ENCODE measurements at regions not wholly inside any gene's neighbourhood (a gene's known extent, or its start where the extent isn't known, plus 50 kb on each side); places are given as distances from the start of the nearest gene placed in this dataset.

DNA sequence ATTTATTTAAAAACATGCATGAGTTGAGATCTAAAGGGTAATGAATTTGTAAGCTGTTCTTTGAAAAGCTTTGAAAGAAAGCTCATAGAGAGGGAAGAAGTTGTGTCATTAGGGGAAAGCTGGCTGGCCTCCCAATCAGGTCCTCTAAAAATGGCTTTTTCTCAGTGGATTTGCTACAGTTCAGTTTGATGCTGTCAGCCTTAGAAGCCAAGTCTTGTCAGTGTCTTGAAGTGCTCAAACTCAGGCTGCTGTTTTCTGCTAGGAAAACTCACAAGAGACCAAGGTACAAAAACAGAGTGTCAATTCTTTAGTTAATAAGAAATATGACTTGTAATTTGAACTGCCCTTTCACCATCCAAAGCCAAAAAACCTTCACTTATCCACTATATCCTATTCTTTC is 243.8 kb downstream of the OTOL1 start:
- H2BK20ac ChIP-seq (ENCODE audit: low read depth, low read length, poor library complexity, severe bottlenecking) = no peak overlapping the region
- TF ChIP-seq, protein P1, sequence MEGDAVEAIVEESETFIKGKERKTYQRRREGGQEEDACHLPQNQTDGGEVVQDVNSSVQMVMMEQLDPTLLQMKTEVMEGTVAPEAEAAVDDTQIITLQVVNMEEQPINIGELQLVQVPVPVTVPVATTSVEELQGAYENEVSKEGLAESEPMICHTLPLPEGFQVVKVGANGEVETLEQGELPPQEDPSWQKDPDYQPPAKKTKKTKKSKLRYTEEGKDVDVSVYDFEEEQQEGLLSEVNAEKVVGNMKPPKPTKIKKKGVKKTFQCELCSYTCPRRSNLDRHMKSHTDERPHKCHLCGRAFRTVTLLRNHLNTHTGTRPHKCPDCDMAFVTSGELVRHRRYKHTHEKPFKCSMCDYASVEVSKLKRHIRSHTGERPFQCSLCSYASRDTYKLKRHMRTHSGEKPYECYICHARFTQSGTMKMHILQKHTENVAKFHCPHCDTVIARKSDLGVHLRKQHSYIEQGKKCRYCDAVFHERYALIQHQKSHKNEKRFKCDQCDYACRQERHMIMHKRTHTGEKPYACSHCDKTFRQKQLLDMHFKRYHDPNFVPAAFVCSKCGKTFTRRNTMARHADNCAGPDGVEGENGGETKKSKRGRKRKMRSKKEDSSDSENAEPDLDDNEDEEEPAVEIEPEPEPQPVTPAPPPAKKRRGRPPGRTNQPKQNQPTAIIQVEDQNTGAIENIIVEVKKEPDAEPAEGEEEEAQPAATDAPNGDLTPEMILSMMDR (conservative IDR thresholded peaks at IDR 0.05) = no peak
- no peak overlapping the region for H4K8ac ChIP-seq (replicated peaks; ENCODE audit: insufficient read length, low read depth, low read length)
- no peaks in the 10 kb centered on the region for H3K27me3 ChIP-seq (ENCODE audit: insufficient read depth, low read length)
- Mint-ChIP-seq H3K36me3 (ENCODE audit: insufficient read depth in 1 of 3, low read depth in 3 of 3) (peaks cover 0 to 4% (median 0%) of the 10 kb centered on the region in 3 experiments; a peak in 1 of 7 replicates), H3K4me3 (no peak overlapping the region), H3K4me1 (peaks cover 0 to 2% of the 10 kb centered on the region in 2 experiments; a peak in 1 of 4 replicates), H3K9me3 (no peaks in the 10 kb centered on the region; a peak in 2 of 5 replicates), H3K27ac (no peak overlapping the region), H3K27me3 (ENCODE audit: low read depth) (no peaks in the 10 kb centered on the region)
- H3K79me1 ChIP-seq (ENCODE audit: insufficient read depth, low read depth, low read length, poor library complexity, severe bottlenecking) = no peaks in the 10 kb centered on the region
- H3K56ac ChIP-seq (ENCODE audit: insufficient read length, low read depth, low read length) = no peak overlapping the region
- H3K9ac ChIP-seq (ENCODE audit: extremely low read depth, insufficient read length, low read length) = no peak overlapping the region
- H3K27ac ChIP-seq (ENCODE audit: insufficient read length, low read depth, low read length) = no peak overlapping the region
- H3K14ac ChIP-seq (ENCODE audit: insufficient read depth, low read length) = no peak overlapping the region
- H2BK5ac ChIP-seq (ENCODE audit: insufficient read length, low read length) = no peak overlapping the region
- H2BK15ac ChIP-seq (ENCODE audit: low read depth, low read length) = no peak overlapping the region
- H2AK5ac ChIP-seq (ENCODE audit: insufficient read length, low read length) = no peak overlapping the region
- no peak overlapping the region for H4K5ac ChIP-seq (ENCODE audit: insufficient read length, low read depth, low read length)
- no peak overlapping the region for H3T11ph ChIP-seq (ENCODE audit: low read length)
- no peak overlapping the region for H3K4ac ChIP-seq (ENCODE audit: low read depth, low read length)
- no peak overlapping the region for H3K4me2 ChIP-seq (ENCODE audit: insufficient read depth, insufficient read length, low read length)
- H2AFZ ChIP-seq (ENCODE audit: low read length) = no peak overlapping the region
- no peak overlapping the region for H2BK12ac ChIP-seq (ENCODE audit: insufficient read length, low read depth, low read length)
- no peaks in the 10 kb centered on the region for H4K20me1 ChIP-seq (ENCODE audit: control insufficient read depth, insufficient read depth, insufficient read length)
- no peaks in the 10 kb centered on the region for H3K9me3 ChIP-seq (ENCODE audit: control insufficient read depth, low read depth, low read length)
- DNase-seq = no peak
- H2BK120ac ChIP-seq (ENCODE audit: low read depth, low read length, poor library complexity, severe bottlenecking) = no peak overlapping the region
- H4K91ac ChIP-seq (ENCODE audit: insufficient read length, low read depth, low read length) = no peak overlapping the region
- no peak overlapping the region for H3K18ac ChIP-seq (ENCODE audit: insufficient read length, low read depth, low read length)
- H3K23ac ChIP-seq (ENCODE audit: insufficient read length, low read depth, low read length) = no peak overlapping the region
- H3K23me2 ChIP-seq (ENCODE audit: insufficient read length, low read depth, low read length, poor library complexity, severe bottlenecking) = no peaks in the 10 kb centered on the region
- no peaks in the 10 kb centered on the region for H3K79me2 ChIP-seq (ENCODE audit: insufficient read depth, low read length)
- no peaks in the 10 kb centered on the region for H3K4me1 ChIP-seq (ENCODE audit: insufficient read depth, low read length)

Measured in H9 (cell line).